Activated CD8-positive, alpha-beta memory T cell treated with anti-CD3 and anti-CD28 coated beads for 36 hours (primary cell): ENCODE measurements at regions not wholly inside any gene's neighbourhood (a gene's known extent, or its start where the extent isn't known, plus 50 kb on each side); places are given as distances from the start of the nearest gene placed in this dataset.

Source experiments
- CTCF ChIA-PET: fragments of 350-600 bp; sonication (Branson Sonifier 250); formaldehyde crosslinking; loops from one replicate; lab custom pipeline; 2021; ENCODE audit warnings: antibody characterized with exemption; lab: Charles Lee
- POLR2A ChIA-PET: fragments of 350-600 bp; sonication (Branson Sonifier 250); formaldehyde crosslinking; loops from one replicate; lab custom pipeline; 2021; ENCODE audit warnings: antibody characterized with exemption; lab: Charles Lee

DNA sequence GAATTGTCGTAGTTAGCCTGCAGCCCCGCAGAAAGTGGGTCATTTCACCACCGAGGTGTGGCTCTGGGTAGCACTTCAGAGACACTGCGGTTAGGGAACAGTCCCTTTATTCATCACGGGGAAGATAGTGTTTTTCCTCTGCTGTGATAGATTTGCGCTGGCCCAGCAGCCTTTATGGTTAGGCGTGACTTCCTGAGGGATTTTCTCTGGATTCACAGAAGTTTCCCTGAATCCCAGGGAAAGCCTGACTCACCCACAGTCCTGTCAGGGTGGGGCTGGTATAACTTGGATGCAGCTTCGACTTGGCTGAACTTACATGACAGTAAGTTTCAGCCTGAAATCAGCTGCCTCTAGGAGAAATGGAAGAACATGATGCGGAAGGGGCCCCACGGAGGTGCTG lies 196.3 kb upstream of the HHIP start:
- ChIA-PET POLR2A (no interaction called here), CTCF (no interaction called here)

DNA sequence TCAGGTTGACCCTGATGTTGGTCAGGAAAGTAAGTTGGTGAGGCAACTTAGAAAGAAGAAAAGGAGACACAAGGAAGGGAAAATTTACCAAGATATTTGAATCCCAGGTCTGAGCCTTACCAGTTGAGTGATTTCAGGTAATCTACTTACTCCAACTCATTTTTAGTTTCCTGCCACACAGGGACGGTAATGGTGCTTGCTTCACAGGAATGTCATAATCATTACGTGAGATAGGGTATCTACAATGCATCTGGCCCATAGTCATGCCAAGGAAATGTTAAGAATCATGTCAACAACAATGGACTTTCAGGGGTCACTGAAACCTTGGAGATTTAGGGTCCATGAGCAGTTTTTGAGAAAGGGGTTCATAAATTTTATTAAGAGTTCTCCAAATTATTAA lies 195.4 kb upstream of the HHIP start:
- ChIA-PET POLR2A (no interaction called here), CTCF (no interaction called here)

DNA sequence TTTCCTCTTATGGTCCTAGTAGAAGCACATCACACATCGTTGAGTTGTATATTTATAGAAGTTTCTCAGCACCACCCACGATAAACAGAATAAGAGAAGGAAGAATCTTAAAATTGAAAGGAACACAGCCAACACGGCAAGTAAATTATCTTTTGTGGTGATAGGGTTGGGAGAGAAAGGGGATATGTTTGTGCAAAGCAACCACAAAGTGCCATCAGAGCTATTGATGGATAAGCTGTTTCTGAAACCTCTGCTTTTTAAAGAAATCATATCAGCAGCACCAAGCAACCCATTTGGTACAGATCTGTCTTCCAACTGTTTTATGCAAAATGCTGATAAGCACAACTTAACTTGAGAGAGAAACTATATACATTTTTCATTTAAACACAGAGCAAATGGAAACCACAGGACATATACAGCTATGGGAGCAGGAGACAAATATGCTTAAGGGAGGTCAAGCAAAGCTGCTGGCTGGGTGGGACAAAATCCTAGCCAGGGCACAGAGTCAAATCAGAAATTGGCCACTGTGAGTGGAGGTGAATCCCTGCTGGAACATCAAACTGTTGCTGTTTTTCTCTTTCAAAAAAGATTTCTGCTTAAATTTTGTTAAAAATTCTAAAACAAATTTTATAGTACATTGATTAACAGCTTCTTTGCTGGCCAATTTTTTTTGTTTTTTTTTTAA lies 194.0 kb upstream of the HHIP start:
- ChIA-PET POLR2A (no interaction called here), CTCF (no interaction called here)

DNA sequence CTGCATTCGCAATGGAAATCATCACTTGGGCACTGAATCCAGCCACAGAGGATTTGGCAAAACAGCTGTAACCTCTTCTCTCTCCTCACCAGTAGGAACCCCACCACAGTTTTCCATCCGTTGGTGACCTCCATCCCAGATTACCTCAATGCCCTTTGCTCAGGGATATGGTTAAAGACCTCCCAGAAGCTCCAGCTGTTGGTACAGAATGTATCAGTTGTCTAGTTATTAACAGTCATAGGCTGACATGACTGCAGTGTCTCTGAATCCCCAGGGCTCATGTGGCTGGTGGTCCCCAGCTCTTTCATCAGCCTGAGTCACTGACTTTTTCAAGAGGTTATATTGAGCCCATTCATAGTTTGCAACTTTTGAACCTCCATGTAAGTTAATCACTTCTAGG lies 189.8 kb upstream of the HHIP start:
- ChIA-PET POLR2A (no interaction called here), CTCF (no interaction called here)

DNA sequence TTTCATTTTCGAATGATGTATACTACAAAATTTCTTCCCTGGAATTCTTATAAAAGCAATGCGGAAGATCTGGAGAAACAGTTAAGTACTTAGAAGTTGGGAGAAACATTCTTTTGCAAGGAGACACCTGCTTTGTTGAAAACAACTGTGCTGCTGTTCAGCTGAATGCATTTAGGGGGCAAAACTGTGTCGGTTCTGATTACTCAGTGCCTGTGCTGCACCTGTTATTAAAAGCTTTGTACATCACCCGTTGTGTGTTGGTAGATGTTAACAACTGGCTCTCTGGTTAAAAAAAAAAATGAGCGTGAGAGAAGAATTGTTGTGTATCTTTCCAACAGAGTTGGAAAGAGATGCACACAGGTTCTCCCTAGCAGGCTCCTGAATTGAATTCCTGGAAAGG lies 184.1 kb upstream of the HHIP start:
- POLR2A ChIA-PET = no interaction called here
- CTCF ChIA-PET = no interaction called here

DNA sequence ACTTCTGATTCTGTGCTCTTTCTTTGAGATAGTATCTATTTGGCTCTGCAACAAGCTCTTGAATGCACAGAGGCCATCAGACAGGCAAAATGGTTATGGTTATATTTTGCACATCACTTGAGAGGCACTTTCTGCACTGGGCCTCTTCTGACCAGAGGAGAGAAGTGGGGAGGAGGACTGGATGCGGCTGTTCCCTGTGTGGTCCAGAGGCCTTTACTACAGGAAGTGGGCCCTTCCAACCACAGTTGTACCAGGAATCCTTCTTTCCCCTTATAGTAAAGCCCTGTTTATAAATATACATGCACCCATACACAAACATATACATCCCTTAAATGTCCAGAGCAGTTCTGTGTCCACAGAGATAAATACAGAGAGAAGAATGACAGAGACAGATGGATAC lies 182.7 kb upstream of the HHIP start:
- POLR2A ChIA-PET = no interaction called here
- CTCF ChIA-PET = no interaction called here

DNA sequence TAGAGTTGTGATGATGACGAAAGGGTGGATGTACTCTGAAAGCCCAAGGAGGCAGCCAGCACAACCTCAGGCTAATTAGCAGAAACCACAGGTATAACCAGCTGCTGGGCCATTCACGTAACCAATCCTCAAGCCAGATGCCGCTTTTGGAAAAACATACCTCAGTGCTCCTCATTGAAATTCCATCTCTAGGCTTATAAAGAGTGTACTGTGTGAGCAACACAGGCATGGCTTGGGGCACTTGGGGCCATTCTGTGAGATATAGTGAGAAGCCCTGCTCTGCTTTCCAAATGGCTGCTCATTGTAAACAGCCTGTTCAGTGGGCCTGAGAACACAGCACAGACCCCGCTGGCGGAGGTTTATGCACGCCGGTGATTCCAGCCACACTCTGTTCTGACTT lies 182.1 kb upstream of the HHIP start:
- CTCF ChIA-PET = no interaction called here
- POLR2A ChIA-PET = no interaction called here

DNA sequence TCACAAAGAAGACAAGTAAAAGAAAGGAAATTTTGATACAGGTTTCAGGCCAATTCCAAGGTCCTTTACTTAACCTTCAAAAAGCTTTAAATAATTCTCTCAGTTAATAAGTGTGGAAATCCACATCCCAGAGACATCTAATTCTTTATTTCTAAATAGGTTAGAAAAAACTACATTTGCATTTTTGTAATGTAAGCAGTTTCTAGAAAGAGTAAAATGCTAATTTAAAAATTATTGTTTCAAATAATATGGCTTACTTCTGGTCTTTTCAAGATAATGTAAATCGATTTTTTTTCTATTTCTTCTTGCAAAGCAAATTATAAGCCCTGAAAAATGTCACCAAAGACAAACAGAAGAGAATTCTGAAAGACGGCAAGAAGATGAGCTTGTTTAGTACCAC lies 180.4 kb upstream of the HHIP start:
- POLR2A ChIA-PET = no interaction called here
- CTCF ChIA-PET = no interaction called here

DNA sequence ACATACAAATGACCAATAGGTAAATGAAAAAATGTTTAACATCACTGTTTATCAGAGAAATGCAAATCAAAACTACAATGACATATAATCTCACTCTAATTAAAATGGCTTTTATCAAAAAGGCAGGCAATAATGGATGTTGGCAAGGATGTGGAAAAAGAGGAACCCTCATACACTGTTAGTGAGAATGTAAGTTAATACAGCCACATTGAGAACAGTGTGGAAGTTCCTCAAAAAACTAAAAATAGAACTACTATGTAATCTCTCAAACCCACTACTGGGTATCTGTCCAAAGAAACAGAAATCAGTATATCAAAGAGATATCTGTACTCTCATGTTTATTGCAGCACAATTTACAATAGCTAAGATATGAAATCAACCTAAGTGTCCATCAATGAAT lies 165.9 kb upstream of the HHIP start:
- ChIA-PET POLR2A (no interaction called here), CTCF (no interaction called here)

DNA sequence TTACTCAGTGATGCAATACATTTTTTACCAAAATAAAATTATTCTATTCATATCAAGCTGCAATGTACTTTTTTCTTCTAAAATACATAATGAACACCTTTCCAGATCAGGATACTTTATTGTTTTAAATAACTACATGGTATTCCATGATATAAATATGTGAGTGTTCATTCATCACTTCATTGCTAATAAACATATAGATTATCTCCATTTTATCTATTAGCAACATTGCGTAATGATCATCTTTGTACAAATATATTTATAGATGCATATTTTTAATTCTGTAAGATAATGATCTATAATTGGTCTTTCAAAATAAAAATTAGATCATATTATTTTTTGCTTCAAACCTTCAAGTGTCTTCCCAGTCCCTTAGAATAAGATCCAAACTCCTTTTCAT lies 156.1 kb upstream of the HHIP start:
- ChIA-PET CTCF (no interaction called here), POLR2A (no interaction called here)

DNA sequence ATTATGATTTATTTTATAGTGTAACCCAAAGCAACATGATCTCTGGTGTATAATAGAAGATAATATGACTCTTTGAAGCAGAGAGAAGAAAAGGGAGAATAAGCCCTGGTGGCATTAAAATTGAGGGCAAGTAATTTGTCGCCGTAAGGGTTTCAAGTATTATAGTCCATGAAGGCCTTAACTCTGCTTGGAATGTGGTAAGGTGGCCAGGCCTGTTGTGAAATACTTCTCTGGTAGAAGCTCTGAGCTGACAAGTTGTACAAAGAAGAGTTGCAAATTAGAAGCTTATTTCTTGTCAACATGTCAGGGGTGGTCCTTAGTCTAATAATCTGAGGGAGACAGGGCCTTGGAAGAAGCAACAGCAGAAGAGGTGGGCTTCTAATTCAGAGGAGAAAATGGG lies 151.7 kb upstream of the HHIP start:
- POLR2A ChIA-PET = no interaction called here
- CTCF ChIA-PET = no interaction called here

DNA sequence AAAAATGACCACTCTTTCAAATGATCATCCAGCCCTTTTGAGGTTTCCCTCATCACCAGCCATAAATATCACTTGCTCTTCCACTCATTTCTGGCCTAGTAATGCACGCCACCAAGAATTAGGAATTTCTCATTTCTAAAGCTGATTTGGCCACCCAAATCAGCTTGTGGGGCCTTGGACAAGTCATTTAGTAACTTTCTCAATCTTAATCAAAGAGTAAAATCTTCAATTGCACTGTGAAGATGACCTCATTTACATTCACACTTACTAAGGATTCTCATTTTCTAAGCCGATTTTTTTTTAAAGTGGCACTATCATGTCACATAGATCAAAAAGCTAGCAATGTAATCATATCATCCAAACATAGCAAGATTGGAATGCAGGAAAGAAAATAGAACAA lies 150.0 kb upstream of the HHIP start:
- POLR2A ChIA-PET = no interaction called here

DNA sequence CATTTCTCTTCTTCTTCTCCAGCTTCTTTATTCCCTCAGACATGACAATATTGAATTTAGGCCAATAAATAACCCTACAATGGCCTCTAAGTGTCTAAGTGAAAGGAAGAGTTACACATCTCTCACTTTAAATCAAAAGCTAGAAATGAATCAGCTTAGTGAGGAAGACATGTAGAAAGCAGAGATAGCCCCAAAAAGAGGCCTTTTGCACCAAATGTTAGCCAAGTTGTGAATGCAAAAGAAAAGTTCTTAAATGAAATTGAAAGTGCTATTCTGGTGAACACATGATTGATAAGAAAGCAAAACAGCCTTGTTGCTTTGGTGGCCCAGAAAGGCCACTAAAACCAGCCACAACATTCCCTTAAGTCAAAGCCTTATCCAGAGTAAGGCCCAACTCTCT lies 146.2 kb upstream of the HHIP start:
- ChIA-PET POLR2A (no interaction called here), CTCF (no interaction called here)

More for the DNA sequence above, 150.0 kb upstream of the HHIP start:
- CTCF ChIA-PET = interaction anchor here (0.5 kb wide), 1 partner anchor 722 kb away, joined by 3 read pairs; no protein-coding TSS in a partner anchor

DNA sequence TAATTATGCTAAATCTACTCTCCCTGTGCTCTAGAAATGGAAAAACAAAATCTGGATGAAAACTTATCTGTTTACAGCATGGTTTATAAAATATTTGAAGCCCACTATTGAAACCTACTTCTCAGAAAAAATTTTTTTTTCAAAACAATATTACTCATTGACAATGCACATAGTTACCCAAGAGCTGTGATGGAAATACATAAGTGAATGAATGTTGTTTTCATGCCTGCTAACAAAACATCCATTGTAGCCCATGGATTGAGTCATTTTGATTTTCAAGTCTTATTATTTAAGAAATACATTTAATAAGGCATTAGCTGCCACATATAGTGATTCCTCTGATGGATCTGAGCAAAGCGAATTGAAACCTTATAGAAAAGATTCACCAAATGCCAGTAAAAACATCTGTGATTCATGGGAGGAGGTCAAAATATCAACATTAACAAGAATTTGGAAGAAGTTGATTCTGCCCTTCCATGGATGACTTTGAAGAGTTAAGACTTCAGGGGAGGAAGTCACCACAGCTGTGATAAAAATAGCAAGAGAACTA lies 144.7 kb upstream of the HHIP start:
- ChIA-PET POLR2A (no interaction called here), CTCF (no interaction called here)

DNA sequence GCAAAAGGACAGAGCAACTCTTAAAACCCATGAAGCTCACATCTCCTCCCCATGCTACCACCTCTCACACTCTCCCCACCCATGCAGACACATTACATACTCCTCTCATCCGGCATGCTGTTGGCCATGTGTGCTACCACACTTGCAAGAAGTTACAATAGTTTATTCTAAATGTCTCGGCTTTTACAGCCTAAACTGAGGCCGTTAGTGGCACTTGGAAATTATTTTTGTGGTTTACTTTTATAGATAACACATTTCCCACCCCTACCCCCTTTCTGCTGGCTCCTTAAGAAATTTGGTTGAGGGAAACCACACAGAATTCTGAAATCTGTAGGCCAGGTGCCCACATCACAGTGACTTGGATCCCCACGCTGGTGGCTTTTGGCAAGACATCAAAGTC lies 141.1 kb upstream of the HHIP start:
- ChIA-PET POLR2A (no interaction called here), CTCF (no interaction called here)

DNA sequence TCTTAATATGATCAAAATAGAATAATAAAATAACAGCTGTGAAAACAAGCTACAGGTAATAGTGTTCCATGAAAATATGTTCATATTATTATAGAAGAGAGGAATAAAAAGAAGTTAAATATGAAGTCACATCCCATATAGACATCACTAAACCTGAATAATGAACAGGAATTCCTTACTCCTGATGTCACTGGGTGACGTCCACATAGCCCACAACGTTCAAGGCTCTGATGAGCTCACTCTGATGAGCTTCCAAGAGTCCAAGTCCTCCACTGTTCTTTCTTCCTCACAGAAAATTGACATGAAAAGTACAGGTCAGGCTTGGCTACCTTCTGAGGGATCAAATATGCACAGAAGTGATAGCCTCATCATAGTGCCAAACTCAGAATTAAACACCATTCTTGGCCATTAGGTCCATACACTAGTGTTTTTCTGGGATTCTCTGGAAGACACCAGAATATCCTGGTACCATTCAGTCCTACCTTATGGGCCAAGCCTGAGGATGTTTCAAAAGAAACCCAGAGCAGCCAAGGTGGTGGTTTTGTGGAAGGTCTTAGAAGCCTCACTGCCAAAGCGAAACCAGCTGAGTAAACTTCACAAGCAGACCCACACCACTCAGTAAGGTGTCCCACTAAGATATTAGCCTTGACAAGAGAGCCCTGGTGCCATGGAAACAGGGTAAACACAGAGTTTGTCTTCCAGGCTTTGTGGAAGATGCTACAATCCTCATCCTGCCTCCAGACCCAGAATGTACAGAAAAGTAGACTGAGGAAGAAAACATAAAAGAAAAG lies 138.4 kb upstream of the HHIP start:
- ChIA-PET POLR2A (no interaction called here), CTCF (no interaction called here)

DNA sequence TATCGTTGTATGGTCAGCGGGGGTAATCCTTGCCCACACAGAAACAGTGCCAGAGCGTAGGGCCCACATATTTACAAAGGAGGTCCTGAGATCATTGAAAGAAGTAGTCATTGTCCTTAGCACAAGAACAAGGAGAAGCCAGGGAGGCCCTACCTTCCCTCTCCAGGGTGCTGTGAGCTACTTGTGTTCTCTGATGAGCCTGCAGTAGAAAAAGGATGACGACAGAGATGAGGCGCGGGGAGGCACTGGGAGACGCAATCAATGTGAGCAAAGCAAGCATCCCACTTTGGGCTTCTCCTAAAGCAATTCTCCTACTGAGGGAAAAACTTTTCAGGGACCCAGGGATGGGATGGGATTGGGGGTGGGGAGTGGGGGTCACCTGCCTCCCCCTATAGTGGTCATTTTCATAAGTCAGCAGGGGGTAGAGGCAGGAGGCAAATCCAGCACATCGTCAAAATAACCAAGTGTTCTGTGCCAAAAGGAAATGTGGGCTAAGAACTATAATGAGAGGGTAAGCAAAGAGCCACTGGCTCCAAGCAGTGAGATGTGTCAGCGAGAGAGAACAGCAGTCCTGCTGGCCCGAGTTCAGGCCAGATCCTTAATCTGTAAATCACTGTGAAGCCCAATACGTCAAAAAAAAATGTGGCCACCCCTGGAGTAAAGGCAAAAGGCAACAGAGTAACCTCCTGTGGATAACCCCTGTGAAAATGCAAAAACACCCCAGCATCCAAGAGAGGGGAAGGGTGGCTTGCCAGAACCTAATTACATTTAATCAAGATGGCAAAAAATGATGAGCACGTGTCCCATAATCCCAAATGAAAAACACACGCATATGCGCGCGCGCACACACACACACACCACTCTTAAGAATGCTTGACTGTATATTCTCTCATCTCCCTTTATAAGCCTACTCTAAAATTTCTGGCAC lies 136.6 kb upstream of the HHIP start:
- CTCF ChIA-PET = no interaction called here
- POLR2A ChIA-PET = no interaction called here

DNA sequence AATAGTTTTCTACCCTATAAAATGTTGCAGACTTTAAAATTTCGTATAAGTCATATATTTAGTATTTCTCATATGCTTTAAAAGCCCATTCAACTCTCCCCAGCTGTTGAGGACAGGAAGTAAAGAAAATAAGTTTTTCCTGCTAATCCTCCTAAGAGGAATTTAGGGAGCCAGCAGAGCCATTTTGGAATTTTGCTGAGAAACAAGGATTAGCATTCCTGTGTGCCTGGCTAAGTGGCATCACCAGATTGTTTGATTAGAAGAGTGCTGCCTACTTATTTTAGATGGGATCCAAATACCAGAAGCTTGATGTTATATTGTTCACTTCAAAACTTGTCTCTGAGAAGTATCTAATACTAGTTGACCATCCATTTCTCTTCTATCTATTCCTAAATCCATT lies 131.2 kb upstream of the HHIP start:
- CTCF ChIA-PET = no interaction called here

DNA sequence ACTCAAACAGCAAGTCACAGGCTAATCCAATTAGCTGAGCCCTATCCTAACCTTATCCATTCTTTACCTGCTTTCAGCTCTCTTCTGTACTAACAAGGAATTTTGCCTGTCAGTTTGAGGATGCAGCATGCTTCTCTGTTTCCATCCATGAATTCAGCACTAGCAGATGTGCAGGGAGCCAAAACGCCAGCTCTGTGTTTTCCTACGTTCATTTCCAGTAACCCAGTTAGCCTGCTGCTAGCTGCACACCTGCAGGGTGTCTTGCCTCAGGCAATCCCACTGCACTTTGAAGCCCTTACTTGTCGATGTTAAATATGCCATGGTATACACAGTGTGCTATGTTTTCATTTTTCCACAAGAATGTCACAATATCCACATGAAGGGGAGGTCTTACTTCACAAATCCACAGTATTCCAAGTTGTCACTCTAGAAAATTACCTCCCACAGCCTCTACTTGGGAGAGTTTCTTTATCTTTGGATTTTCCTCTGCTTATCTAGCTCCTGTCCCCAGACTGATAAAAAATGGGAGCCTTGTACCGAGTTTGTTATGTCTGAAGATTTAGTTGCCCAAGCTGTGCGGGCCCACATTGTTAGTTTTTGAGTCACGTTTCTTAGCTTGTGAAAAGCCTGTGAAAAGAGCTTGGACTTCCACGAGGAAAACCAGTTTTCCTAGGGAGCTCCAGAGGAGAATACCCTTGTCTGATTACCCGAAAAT lies 127.6 kb upstream of the HHIP start:
- ChIA-PET CTCF (no interaction called here), POLR2A (no interaction called here)

More for the DNA sequence above, 131.2 kb upstream of the HHIP start:
- POLR2A ChIA-PET = no interaction called here
